ENCODE measurements at regions not wholly inside any gene's neighbourhood (a gene's known extent, or its start where the extent isn't known, plus 50 kb on each side); places are given as distances from the start of the nearest gene placed in this dataset.
A peak's percentile ranks its signal among the peaks of the same experiment; 100 is the strongest.

GRCh38 chr1:88375977-88376376 lies 308.1 kb upstream of the PKN2 start:
- no peak for FAIRE-seq

DNA sequence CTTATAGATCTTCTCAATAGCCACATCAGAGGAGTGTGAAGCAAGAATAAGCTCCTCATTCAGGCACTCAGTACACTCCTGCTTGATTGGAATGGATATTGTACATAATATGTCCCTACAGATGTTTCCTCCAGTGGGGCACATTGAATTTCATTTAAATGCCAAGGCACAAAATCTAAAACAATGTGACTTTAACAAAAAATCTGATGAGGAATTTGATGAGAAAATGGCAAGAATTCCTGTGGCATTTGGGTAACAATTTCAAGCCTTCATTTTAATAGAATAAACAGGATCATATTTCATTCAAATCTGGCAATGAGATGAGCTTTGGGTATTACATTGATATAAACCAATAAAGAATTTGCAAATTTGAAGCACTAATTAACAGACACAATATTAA lies 307.7 kb upstream of the PKN2 start:
- DNase-seq (ENCODE audit: insufficient read length, low spot score) (no peak), FAIRE-seq (no peak)
- TF ChIP-seq POLR2AphosphoS5 (IDR thresholded peaks at IDR 0.05; ENCODE audit: low read depth, low read length) (no peak), POU2F2 (IDR thresholded peaks at IDR 0.05; ENCODE audit: low read depth, low read length) (no peak), POLR2A (IDR thresholded peaks at IDR 0.05; ENCODE audit: low read depth, low read length) (no peak), PAX5 (IDR thresholded peaks at IDR 0.05; ENCODE audit: insufficient read depth, low read length, severe bottlenecking) (no peak), SPI1 (IDR thresholded peaks at IDR 0.05; ENCODE audit: low read depth, low read length) (no peak), TAF1 (IDR thresholded peaks at IDR 0.05; ENCODE audit: low read depth, low read length) (no peak)

More at GRCh38 chr1:88375977-88376376, 308.1 kb upstream of the PKN2 start:
- DNase-seq (ENCODE audit: insufficient read length, low spot score) = no peak
- TF ChIP-seq POLR2A (IDR thresholded peaks at IDR 0.05; ENCODE audit: low read depth, low read length) (no peak), PAX5 (IDR thresholded peaks at IDR 0.05; ENCODE audit: insufficient read depth, low read length, severe bottlenecking) (no peak)

DNA sequence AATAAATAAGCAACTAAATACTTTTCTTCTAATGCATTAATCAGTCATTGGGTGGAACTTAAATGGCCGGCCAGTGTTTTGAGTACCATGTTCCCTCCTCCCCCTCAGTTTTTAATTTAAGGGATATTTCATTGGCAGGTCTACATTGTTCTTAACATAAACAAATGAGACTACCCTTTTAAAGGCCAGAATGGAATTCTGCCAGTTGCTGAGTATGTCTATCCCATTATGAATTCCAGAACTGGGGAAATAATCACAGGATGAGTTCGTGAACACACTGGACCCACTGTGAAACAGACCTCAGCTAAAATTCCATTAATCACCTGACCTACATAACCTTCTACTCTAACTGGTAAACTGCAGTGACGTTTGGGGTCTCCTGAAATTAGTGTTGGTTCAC lies 305.5 kb upstream of the PKN2 start:
- FAIRE-seq (no peak), DNase-seq (ENCODE audit: insufficient read length, low spot score) (no peak)
- TF ChIP-seq PAX5 (IDR thresholded peaks at IDR 0.05; ENCODE audit: insufficient read depth, low read length, severe bottlenecking) (no peak), TAF1 (IDR thresholded peaks at IDR 0.05; ENCODE audit: low read depth, low read length) (no peak), SPI1 (IDR thresholded peaks at IDR 0.05; ENCODE audit: low read depth, low read length) (no peak), POLR2A (IDR thresholded peaks at IDR 0.05; ENCODE audit: low read depth, low read length) (no peak), POLR2AphosphoS5 (IDR thresholded peaks at IDR 0.05; ENCODE audit: low read depth, low read length) (no peak), POU2F2 (IDR thresholded peaks at IDR 0.05; ENCODE audit: low read depth, low read length) (no peak)

- TF ChIP-seq POU2F2 (IDR thresholded peaks at IDR 0.05; ENCODE audit: low read depth, low read length) (no peak), TAF1 (IDR thresholded peaks at IDR 0.05; ENCODE audit: low read depth, low read length) (no peak), SPI1 (IDR thresholded peaks at IDR 0.05; ENCODE audit: low read depth, low read length) (no peak), POLR2A (IDR thresholded peaks at IDR 0.05; ENCODE audit: low read depth, low read length) (no peak), POLR2AphosphoS5 (IDR thresholded peaks at IDR 0.05; ENCODE audit: low read depth, low read length) (no peak), PAX5 (IDR thresholded peaks at IDR 0.05; ENCODE audit: insufficient read depth, low read length, severe bottlenecking) (no peak)
- FAIRE-seq = no peak
- DNase-seq (ENCODE audit: insufficient read length, low spot score) = no peak
These were observed 289.1 kb upstream of the PKN2 start for GRCh38 chr1:88394958-88395357.

DNA sequence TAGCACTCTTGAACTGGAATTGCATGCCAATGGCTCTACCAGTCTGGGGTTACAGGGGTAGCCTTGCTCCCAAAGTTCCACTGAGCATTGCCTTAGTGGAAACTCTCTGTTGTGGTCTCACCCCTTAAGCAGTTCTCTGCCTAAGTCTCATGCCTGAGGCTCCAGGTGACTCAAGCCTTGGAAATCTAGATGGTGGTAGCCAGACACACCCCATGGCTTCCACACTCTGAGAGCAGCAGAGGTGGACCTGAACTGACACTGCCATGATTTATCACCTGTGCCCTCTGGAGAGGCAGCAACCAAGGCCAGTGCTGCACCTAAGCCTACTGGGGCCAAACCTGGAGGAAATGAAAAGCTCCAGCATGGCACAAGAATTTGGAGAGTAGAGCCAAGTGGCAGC lies 285.7 kb upstream of the PKN2 start:
- TF ChIP-seq PAX5 (IDR thresholded peaks at IDR 0.05; ENCODE audit: insufficient read depth, low read length, severe bottlenecking) (no peak), TAF1 (IDR thresholded peaks at IDR 0.05; ENCODE audit: low read depth, low read length) (no peak), POLR2A (IDR thresholded peaks at IDR 0.05; ENCODE audit: low read depth, low read length) (no peak), POU2F2 (IDR thresholded peaks at IDR 0.05; ENCODE audit: low read depth, low read length) (no peak), SPI1 (IDR thresholded peaks at IDR 0.05; ENCODE audit: low read depth, low read length) (no peak), POLR2AphosphoS5 (IDR thresholded peaks at IDR 0.05; ENCODE audit: low read depth, low read length) (no peak)
- FAIRE-seq (no peak), DNase-seq (ENCODE audit: insufficient read length, low spot score) (no peak)

DNA sequence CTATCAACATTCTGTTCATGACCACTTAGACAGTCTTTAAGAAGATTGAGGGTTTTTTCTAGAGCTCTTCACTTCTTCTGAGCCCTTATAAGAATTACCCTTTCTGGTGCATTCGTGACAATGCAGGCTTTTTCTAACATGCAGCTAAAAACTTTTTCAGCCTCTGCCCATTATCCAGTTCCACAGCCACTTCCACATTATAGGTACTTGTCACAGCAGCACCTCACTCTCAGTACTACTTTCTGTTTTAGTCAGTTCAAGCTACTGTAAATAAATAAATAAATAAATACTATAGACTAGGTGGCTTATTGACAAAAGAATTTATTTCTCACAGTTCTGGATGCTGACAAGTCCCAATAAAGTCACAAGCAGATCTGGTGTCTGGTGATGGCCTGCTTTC lies 284.4 kb upstream of the PKN2 start:
- TF ChIP-seq POU2F2 (IDR thresholded peaks at IDR 0.05; ENCODE audit: low read depth, low read length) (no peak), TAF1 (IDR thresholded peaks at IDR 0.05; ENCODE audit: low read depth, low read length) (no peak), POLR2AphosphoS5 (IDR thresholded peaks at IDR 0.05; ENCODE audit: low read depth, low read length) (no peak), PAX5 (IDR thresholded peaks at IDR 0.05; ENCODE audit: insufficient read depth, low read length, severe bottlenecking) (no peak), SPI1 (IDR thresholded peaks at IDR 0.05; ENCODE audit: low read depth, low read length) (peak; percentile 73), POLR2A (IDR thresholded peaks at IDR 0.05; ENCODE audit: low read depth, low read length) (no peak)
- peak; percentile 54 for FAIRE-seq
- DNase-seq (ENCODE audit: insufficient read length, low spot score) = no peak

- FAIRE-seq = peak; percentile 91
- no peak for TF ChIP-seq POLR2AphosphoS5 (IDR thresholded peaks at IDR 0.05; ENCODE audit: low read depth, low read length)
- TF ChIP-seq SPI1 (IDR thresholded peaks at IDR 0.05; ENCODE audit: low read depth, low read length) = peak; percentile 7; the same call in 1 of the 2 replicates
- no peak for DNase-seq (ENCODE audit: insufficient read length, low spot score)
These were observed 282.8 kb upstream of the PKN2 start for GRCh38 chr1:88401313-88401712.

DNA sequence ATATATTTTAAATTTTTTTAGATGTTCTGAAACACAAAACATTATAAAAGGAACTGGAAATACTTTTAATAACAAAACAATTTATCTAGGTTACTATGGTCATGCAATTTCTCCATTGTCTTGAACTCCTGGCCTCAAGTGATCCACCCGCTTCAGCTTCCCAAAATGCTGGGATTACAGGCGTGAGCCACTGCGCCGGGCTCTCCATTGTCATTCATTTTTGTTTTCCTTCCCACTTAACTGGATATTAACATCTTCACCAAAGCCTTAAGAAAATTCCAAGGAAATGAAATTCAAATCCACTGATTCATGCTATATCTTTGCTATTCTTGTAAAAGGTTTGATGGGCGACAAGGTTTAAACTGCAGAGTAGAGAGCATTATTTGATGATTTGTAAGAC lies 279.5 kb upstream of the PKN2 start:
- FAIRE-seq = no peak

GRCh38 chr1:88407248-88407647 lies 276.8 kb upstream of the PKN2 start:
- no peak for FAIRE-seq

More for the DNA sequence above, 279.5 kb upstream of the PKN2 start:
- no peak for DNase-seq (ENCODE audit: insufficient read length, low spot score)
- TF ChIP-seq POU2F2 (IDR thresholded peaks at IDR 0.05; ENCODE audit: low read depth, low read length) (no peak), SPI1 (IDR thresholded peaks at IDR 0.05; ENCODE audit: low read depth, low read length) (no peak), POLR2AphosphoS5 (IDR thresholded peaks at IDR 0.05; ENCODE audit: low read depth, low read length) (no peak)

GRCh38 chr1:88421997-88422396 lies 262.1 kb upstream of the PKN2 start:
- FAIRE-seq = no peak
- TF ChIP-seq PAX5 (IDR thresholded peaks at IDR 0.05; ENCODE audit: insufficient read depth, low read length, severe bottlenecking) (no peak), POU2F2 (IDR thresholded peaks at IDR 0.05; ENCODE audit: low read depth, low read length) (no peak), POLR2AphosphoS5 (IDR thresholded peaks at IDR 0.05; ENCODE audit: low read depth, low read length) (no peak), POLR2A (IDR thresholded peaks at IDR 0.05; ENCODE audit: low read depth, low read length) (no peak), TAF1 (IDR thresholded peaks at IDR 0.05; ENCODE audit: low read depth, low read length) (no peak), SPI1 (IDR thresholded peaks at IDR 0.05; ENCODE audit: low read depth, low read length) (no peak)
- DNase-seq (ENCODE audit: insufficient read length, low spot score) = no peak

More at GRCh38 chr1:88407248-88407647, 276.8 kb upstream of the PKN2 start:
- no peak for DNase-seq (ENCODE audit: insufficient read length, low spot score)
- TF ChIP-seq POU2F2 (IDR thresholded peaks at IDR 0.05; ENCODE audit: low read depth, low read length) (no peak), SPI1 (IDR thresholded peaks at IDR 0.05; ENCODE audit: low read depth, low read length) (no peak), POLR2AphosphoS5 (IDR thresholded peaks at IDR 0.05; ENCODE audit: low read depth, low read length) (no peak), TAF1 (IDR thresholded peaks at IDR 0.05; ENCODE audit: low read depth, low read length) (no peak)

DNA sequence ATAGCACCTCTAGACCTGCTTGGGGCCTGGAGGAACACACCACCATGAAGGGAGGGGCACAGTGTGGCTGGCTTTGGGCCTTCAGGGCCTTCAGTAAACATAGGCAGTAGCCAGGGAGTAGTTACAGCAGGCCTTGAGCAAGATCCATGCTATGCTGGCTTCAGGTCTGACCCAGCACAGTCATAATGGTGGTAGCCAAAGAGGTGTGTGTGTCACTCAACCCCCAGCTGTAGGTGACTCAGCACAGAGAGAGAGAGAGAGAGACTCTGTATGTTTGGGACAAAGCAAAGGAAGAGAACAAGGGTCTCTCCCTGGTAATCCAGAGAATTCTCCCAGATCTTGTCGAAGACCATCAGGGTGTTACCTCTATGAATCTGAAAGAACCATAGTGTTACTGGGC lies 250.5 kb upstream of the PKN2 start:
- DNase-seq (ENCODE audit: insufficient read length, low spot score) = no peak
- TF ChIP-seq POLR2AphosphoS5 (IDR thresholded peaks at IDR 0.05; ENCODE audit: low read depth, low read length) (no peak), POLR2A (IDR thresholded peaks at IDR 0.05; ENCODE audit: low read depth, low read length) (no peak), POU2F2 (IDR thresholded peaks at IDR 0.05; ENCODE audit: low read depth, low read length) (no peak), SPI1 (IDR thresholded peaks at IDR 0.05; ENCODE audit: low read depth, low read length) (no peak), PAX5 (IDR thresholded peaks at IDR 0.05; ENCODE audit: insufficient read depth, low read length, severe bottlenecking) (no peak), TAF1 (IDR thresholded peaks at IDR 0.05; ENCODE audit: low read depth, low read length) (no peak)
- no peak for FAIRE-seq
